Liver (tissue), 8 donors: ENCODE measurements at regions not wholly inside any gene's neighbourhood (a gene's known extent, or its start where the extent isn't known, plus 50 kb on each side); places are given as distances from the start of the nearest gene placed in this dataset.

Source experiments
- DNase-seq: peaks from one replicate; pipeline ENCODE4 v3.0.0-alpha.2; 2017; ENCODE audit warnings: low spot score
- H3K27ac ChIP-seq, 2 donors: one replicate each; pipeline ENCODE4 v1.7.0; 2013; ENCODE audit warnings: inconsistent platforms in 2 of 2, low read length in 2 of 2, control low read depth in 1 of 2, low read depth in 1 of 2, mild to moderate bottlenecking in 1 of 2
- H3K27me3 ChIP-seq, 4 donors: one replicate each; pipeline versions ENCODE4 v1.6.1 to v1.7.0; 2013; ENCODE audit warnings: low read length in 3 of 4, inconsistent platforms in 1 of 4, mild to moderate bottlenecking in 1 of 4, moderate library complexity in 1 of 4; ENCODE audit not compliant: control insufficient read depth in 4 of 4, insufficient read depth in 4 of 4
- H3K36me3 ChIP-seq, 4 donors: one replicate each; pipeline versions ENCODE4 v1.6.1 to v1.7.0; 2013; ENCODE audit warnings: low read length in 3 of 4, mild to moderate bottlenecking in 3 of 4, low read depth in 1 of 4, moderate library complexity in 1 of 4; ENCODE audit not compliant: control insufficient read depth in 4 of 4, insufficient read depth in 3 of 4
- H3K4me1 ChIP-seq, 4 donors: one replicate each; pipeline versions ENCODE4 v1.6.1 to v1.7.0; 2013; ENCODE audit warnings: low read length in 3 of 4, mild to moderate bottlenecking in 3 of 4, moderate library complexity in 1 of 4; ENCODE audit not compliant: control insufficient read depth in 4 of 4, insufficient read depth in 4 of 4
- H3K4me3 ChIP-seq, 3 donors: one replicate each; pipeline versions ENCODE4 v1.6.1 to v1.7.0; 2013; ENCODE audit warnings: low read length in 3 of 3, control low read depth in 1 of 3, low read depth in 1 of 3, mild to moderate bottlenecking in 1 of 3
- H3K9ac ChIP-seq, 2 donors: one replicate each; pipeline ENCODE4 v1.7.0; 2013; ENCODE audit warnings: low read length in 2 of 2, mild to moderate bottlenecking in 2 of 2, moderate library complexity in 2 of 2, control low read depth in 1 of 2, low read depth in 1 of 2
- H3K9me3 ChIP-seq, 4 donors: one replicate each; pipeline versions ENCODE4 v1.6.1 to v1.7.0; 2013; ENCODE audit warnings: low read length in 3 of 4; ENCODE audit not compliant: control insufficient read depth in 4 of 4
- ATF3 ChIP-seq: IDR thresholded peaks from 2 replicates; pipeline ENCODE4 v1.6.1; 2016; ENCODE audit warnings: antibody characterized with exemption
- CTCF ChIP-seq: fragments of 150-350 bp; IDR thresholded peaks from 2 replicates; pipeline ENCODE4 v1.5.1; 2017; ENCODE audit warnings: improper control_type of control experiment, low read depth, low read length; ENCODE audit not compliant: missing input control
- FOXA1 ChIP-seq: IDR thresholded peaks from 2 replicates; pipeline ENCODE4 v1.6.1; 2016; ENCODE audit warnings: antibody characterized with exemption
- FOXA2 ChIP-seq: IDR thresholded peaks from 2 replicates; pipeline ENCODE4 v1.6.1; 2016; ENCODE audit warnings: antibody characterized with exemption
- HNF4G ChIP-seq: IDR thresholded peaks from 2 replicates; pipeline ENCODE4 v1.6.1; 2016; ENCODE audit warnings: antibody characterized with exemption
- JUND ChIP-seq, 2 donors: IDR thresholded peaks; 2 replicates each; pipeline ENCODE4 v1.6.1; 2016; ENCODE audit warnings: antibody characterized with exemption in 2 of 2
- MAX ChIP-seq: IDR thresholded peaks from 2 replicates; pipeline ENCODE4 v1.6.1; 2016; ENCODE audit warnings: antibody characterized with exemption
- NR2F2 ChIP-seq: IDR thresholded peaks from 2 replicates; pipeline ENCODE4 v1.6.1; 2016; ENCODE audit warnings: antibody characterized with exemption
- SP1 ChIP-seq: IDR thresholded peaks from 2 replicates; pipeline ENCODE4 v1.6.1; 2018; ENCODE audit warnings: antibody characterized with exemption, mild to moderate bottlenecking
- TAF1 ChIP-seq: conservative IDR thresholded peaks from 2 replicates; pipeline ENCODE4 v1.6.1; 2016; ENCODE audit warnings: antibody characterized with exemption, mild to moderate bottlenecking
- YY1 ChIP-seq: IDR thresholded peaks from 2 replicates; pipeline ENCODE4 v1.6.1; 2016; ENCODE audit warnings: antibody characterized with exemption, mild to moderate bottlenecking
- ZBTB33 ChIP-seq: IDR thresholded peaks from 2 replicates; pipeline ENCODE4 v1.6.1; 2016; ENCODE audit warnings: antibody characterized with exemption
- WGBS: extraction: QIAGEN DNeasy Blood & Tissue Kit; methylation state at CpG from one replicate; pipeline ENCODE4 v1.1.7; 2013; 5-methylcytosine and 5-hydroxymethylcytosine counted together
- donor health status: healthy.
- donor health status: healthy.
- donor health status: healthy.
- donor health status: healthy.
- donor health status: healthy.

GRCh38 chr13:108549934-108550333, 79.5 kb upstream of the MYO16 start (continued):
- TF ChIP-seq CTCF (no peak), SP1 (no peak), MAX (no peak), YY1 (no peak), FOXA1 (no peak)

GRCh38 chr13:108551674-108552073, 77.7 kb upstream of the MYO16 start:
- Histone ChIP-seq H3K36me3 (no peaks in the 10 kb centered on the region), H3K9ac (no peak overlapping the region), H3K9me3 (no peaks in the 10 kb centered on the region), H3K4me1 (no peaks in the 10 kb centered on the region), H3K27me3 (no peaks in the 10 kb centered on the region), H3K4me3 (no peak overlapping the region), H3K27ac (no peak overlapping the region)
- no peak for TF ChIP-seq TAF1
- TF ChIP-seq CTCF: no peak
- TF ChIP-seq ATF3: no peak
- TF ChIP-seq NR2F2: no peak
- DNase-seq: no peak
- 62% methylated on average over 2 of the region's 2 CpGs for WGBS

- Histone ChIP-seq H3K27me3 (no peaks in the 10 kb centered on the region), H3K27ac (no peak overlapping the region), H3K9me3 (no peaks in the 10 kb centered on the region), H3K4me3 (no peak overlapping the region), H3K4me1 (peaks cover 0 to 18% (median 6%) of the 10 kb centered on the region in 4 donors), H3K36me3 (no peaks in the 10 kb centered on the region), H3K9ac (no peak overlapping the region)
- DNase-seq: no peak
- TF ChIP-seq JUND (IDR thresholded peaks at IDR 0.05) (no peak), HNF4G (no peak)
- WGBS: 54% methylated on average over 4 of the region's 4 CpGs
Observed at GRCh38 chr13:108558489-108558888, 70.9 kb upstream of the MYO16 start.

GRCh38 chr13:108560093-108560492, 69.3 kb upstream of the MYO16 start:
- H3K4me1 ChIP-seq: peaks cover 0 to 18% (median 6%) of the 10 kb centered on the region in 4 donors
- no peak for TF ChIP-seq CTCF
- no peak for TF ChIP-seq JUND (IDR thresholded peaks at IDR 0.05)
- no peak for TF ChIP-seq FOXA2
- TF ChIP-seq ZBTB33: no peak
- TF ChIP-seq NR2F2: no peak
- no peak for TF ChIP-seq FOXA1
- TF ChIP-seq ATF3: no peak
- H3K9me3 ChIP-seq: no peaks in the 10 kb centered on the region
- no peak overlapping the region for H3K9ac ChIP-seq
- no peaks in the 10 kb centered on the region for H3K27me3 ChIP-seq
- WGBS: 85% methylated on average over 3 of the region's 3 CpGs
- no peak overlapping the region for H3K4me3 ChIP-seq
- DNase-seq: no peak
- H3K36me3 ChIP-seq: no peaks in the 10 kb centered on the region
- H3K27ac ChIP-seq: no peak overlapping the region
